ENCODE measurements at regions not wholly inside any gene's neighbourhood (a gene's known extent, or its start where the extent isn't known, plus 50 kb on each side); places are given as distances from the start of the nearest gene placed in this dataset.

DNA sequence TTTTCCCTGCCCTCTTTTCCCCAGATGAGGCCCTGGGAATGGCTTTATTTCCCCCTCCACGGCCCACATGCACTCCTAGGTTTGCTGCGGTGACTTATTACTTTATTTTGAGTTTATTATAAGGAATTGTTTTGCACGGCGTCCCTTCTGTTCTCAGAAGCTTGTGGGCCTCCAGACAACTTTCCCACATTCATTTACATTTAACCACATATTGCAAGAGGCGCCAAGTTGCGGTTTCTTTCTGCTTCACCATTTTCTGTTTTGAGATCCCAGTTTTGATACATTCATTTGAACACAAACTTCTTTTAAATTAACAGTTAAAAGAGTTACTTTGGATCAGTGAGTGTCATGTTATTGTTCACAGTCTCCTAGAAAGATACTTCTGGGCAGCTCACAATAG, 532.5 kb upstream of the MGMT start:
- TF ChIP-seq, protein P1, sequence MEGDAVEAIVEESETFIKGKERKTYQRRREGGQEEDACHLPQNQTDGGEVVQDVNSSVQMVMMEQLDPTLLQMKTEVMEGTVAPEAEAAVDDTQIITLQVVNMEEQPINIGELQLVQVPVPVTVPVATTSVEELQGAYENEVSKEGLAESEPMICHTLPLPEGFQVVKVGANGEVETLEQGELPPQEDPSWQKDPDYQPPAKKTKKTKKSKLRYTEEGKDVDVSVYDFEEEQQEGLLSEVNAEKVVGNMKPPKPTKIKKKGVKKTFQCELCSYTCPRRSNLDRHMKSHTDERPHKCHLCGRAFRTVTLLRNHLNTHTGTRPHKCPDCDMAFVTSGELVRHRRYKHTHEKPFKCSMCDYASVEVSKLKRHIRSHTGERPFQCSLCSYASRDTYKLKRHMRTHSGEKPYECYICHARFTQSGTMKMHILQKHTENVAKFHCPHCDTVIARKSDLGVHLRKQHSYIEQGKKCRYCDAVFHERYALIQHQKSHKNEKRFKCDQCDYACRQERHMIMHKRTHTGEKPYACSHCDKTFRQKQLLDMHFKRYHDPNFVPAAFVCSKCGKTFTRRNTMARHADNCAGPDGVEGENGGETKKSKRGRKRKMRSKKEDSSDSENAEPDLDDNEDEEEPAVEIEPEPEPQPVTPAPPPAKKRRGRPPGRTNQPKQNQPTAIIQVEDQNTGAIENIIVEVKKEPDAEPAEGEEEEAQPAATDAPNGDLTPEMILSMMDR (conservative IDR thresholded peaks at IDR 0.05): no peak
- no peaks in the 10 kb centered on the region for H3K36me3 Mint-ChIP-seq (ENCODE audit: low read depth)
- no peaks in the 10 kb centered on the region for H3K27me3 Mint-ChIP-seq (ENCODE audit: low read depth)
- peaks cover 18% of the 10 kb centered on the region for H3K4me1 Mint-ChIP-seq
- H3K9me3 Mint-ChIP-seq: no peaks in the 10 kb centered on the region
- H3K4me3 Mint-ChIP-seq: no peak overlapping the region
- no peak overlapping the region for H3K27ac Mint-ChIP-seq (ENCODE audit: unreplicated experiment)
- no peak for DNase-seq (ENCODE audit: low read depth, low spot score)

DNA sequence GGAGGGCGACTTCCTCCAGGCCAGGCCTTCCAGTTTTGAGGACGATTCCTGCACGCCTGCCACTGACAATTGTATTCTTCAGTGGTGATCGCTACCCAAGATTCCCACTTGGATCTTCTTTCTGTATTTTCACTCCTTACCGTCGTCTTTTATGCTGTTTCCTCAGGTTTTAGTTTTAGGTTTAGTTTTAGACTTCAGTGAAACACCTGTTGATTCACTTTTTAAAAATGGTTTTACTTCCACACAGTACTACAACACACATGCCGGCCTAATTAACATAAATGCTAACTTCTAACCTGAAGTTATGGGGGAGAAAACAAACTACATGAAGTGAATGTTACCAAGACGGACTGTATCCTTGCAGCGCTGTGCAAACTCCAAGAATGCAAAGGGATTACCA, 530.6 kb upstream of the MGMT start:
- H3K9me3 Mint-ChIP-seq: no peaks in the 10 kb centered on the region
- no peak overlapping the region for H3K4me3 Mint-ChIP-seq
- TF ChIP-seq, protein P1 (conservative IDR thresholded peaks at IDR 0.05): no peak
- no peak for DNase-seq (ENCODE audit: low read depth, low spot score)
- H3K27me3 Mint-ChIP-seq (ENCODE audit: low read depth): no peaks in the 10 kb centered on the region
- no peaks in the 10 kb centered on the region for H3K36me3 Mint-ChIP-seq (ENCODE audit: low read depth)
- H3K4me1 Mint-ChIP-seq: peaks cover 16% of the 10 kb centered on the region
- no peak overlapping the region for H3K27ac Mint-ChIP-seq (ENCODE audit: unreplicated experiment)

GRCh38 chr10:128938558-128938957, 528.5 kb upstream of the MGMT start:
- Mint-ChIP-seq H3K27ac (ENCODE audit: unreplicated experiment) (no peak overlapping the region), H3K4me1 (peaks cover 18% of the 10 kb centered on the region), H3K36me3 (ENCODE audit: low read depth) (no peaks in the 10 kb centered on the region), H3K27me3 (ENCODE audit: low read depth) (no peaks in the 10 kb centered on the region), H3K4me3 (no peak overlapping the region), H3K9me3 (no peaks in the 10 kb centered on the region)
- no peak for DNase-seq (ENCODE audit: low read depth, low spot score)
- TF ChIP-seq, protein P1 (conservative IDR thresholded peaks at IDR 0.05): no peak

DNA sequence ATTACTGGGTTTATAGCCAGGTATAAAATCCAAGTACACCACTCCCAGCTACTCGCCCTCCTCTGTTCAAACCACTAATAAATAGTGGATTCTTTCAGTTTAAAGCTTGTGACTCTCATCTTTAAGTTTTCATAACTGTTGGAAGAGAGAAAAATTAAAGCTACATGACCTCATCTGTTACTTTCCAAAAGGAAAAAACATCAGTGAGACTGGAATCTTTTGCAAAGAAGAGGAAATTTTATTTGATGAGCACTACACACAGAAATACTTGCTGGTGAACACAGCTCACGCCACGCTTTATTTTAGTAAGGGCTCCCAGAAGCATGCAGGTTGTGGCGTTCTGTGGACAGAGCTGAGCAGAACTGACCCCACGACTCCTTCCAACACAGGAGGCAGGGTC, 527.0 kb upstream of the MGMT start:
- Mint-ChIP-seq H3K4me1 (peaks cover 12% of the 10 kb centered on the region), H3K9me3 (peaks cover under 1% of the 10 kb centered on the region), H3K4me3 (no peak overlapping the region), H3K36me3 (ENCODE audit: low read depth) (no peaks in the 10 kb centered on the region), H3K27me3 (ENCODE audit: low read depth) (no peaks in the 10 kb centered on the region), H3K27ac (ENCODE audit: unreplicated experiment) (no peak overlapping the region)
- no peak for DNase-seq (ENCODE audit: low read depth, low spot score)
- TF ChIP-seq, protein P1 (conservative IDR thresholded peaks at IDR 0.05): no peak

- Mint-ChIP-seq H3K4me1 (peaks cover 15% of the 10 kb centered on the region), H3K36me3 (ENCODE audit: low read depth) (no peaks in the 10 kb centered on the region), H3K4me3 (no peak overlapping the region), H3K27ac (ENCODE audit: unreplicated experiment) (no peak overlapping the region), H3K9me3 (peaks cover 8% of the 10 kb centered on the region), H3K27me3 (ENCODE audit: low read depth) (no peaks in the 10 kb centered on the region)
- no peak for DNase-seq (ENCODE audit: low read depth, low spot score)
- TF ChIP-seq, protein P1 (conservative IDR thresholded peaks at IDR 0.05): no peak
Observed at GRCh38 chr10:128943111-128943510, 523.9 kb upstream of the MGMT start.

GRCh38 chr10:128945398-128945797, 521.6 kb upstream of the MGMT start:
- Mint-ChIP-seq H3K4me1 (peaks cover 15% of the 10 kb centered on the region), H3K4me3 (no peak overlapping the region), H3K27me3 (ENCODE audit: low read depth) (no peaks in the 10 kb centered on the region), H3K36me3 (ENCODE audit: low read depth) (no peaks in the 10 kb centered on the region), H3K9me3 (peaks cover 8% of the 10 kb centered on the region), H3K27ac (ENCODE audit: unreplicated experiment) (no peak overlapping the region)
- TF ChIP-seq, protein P1 (conservative IDR thresholded peaks at IDR 0.05): no peak
- DNase-seq (ENCODE audit: low read depth, low spot score): no peak

Data from neural crest cell (in vitro differentiated cells).